Body of pancreas (tissue), 4 donors: ENCODE measurements at regions not wholly inside any gene's neighbourhood (a gene's known extent, or its start where the extent isn't known, plus 50 kb on each side); places are given as distances from the start of the nearest gene placed in this dataset.

Experiments
- ATAC-seq: fragments of 150-250 bp; one replicate; pipeline ENCODE4 v1.9.1; 2016
- DNase-seq, 4 donors: peaks; one replicate each; pipeline ENCODE4 v3.0.0-alpha.2; 2019
- H3K27ac ChIP-seq, 4 donors: fragments of 200-600 bp; sonication (generic); 1 replicate in 3 of 4; 2 replicates in 1 of 4; pipeline versions ENCODE4 v1.5.1 to v1.6.1; 2016 to 2019; ENCODE audit warnings: mild to moderate bottlenecking in 1 of 4, mixed read lengths in 1 of 4, moderate library complexity in 1 of 4
- H3K27me3 ChIP-seq, 2 donors: fragments of 200-600 bp; sonication (generic); one replicate each; pipeline ENCODE4 v1.6.0; 2016; ENCODE audit warnings: mild to moderate bottlenecking in 1 of 2
- H3K36me3 ChIP-seq, 2 donors: fragments of 200-600 bp; sonication (generic); replicated peaks in 1 of 2; 2 replicates each; pipeline ENCODE4 v1.5.1; 2016; ENCODE audit warnings: low read depth in 2 of 2; ENCODE audit not compliant: insufficient read depth in 1 of 2
- H3K4me1 ChIP-seq: fragments of 200-600 bp; sonication (generic); one replicate; pipeline ENCODE4 v1.6.0; 2016
- H3K4me3 ChIP-seq, 2 donors: fragments of 200-600 bp; sonication (generic); 1 replicate in 1 of 2; 2 replicates in 1 of 2; pipeline ENCODE4 v1.5.1; 2016 to 2019
- H3K9me3 ChIP-seq, 3 donors: fragments of 200-600 bp; sonication (generic); 1 replicate in 2 of 3; 2 replicates in 1 of 3; pipeline ENCODE4 v1.5.1; 2016
- POLR2A ChIP-seq, 3 donors: fragments of 450-650 bp; IDR thresholded peaks; one replicate each; pipeline ENCODE4 v1.6.1; 2016; ENCODE audit warnings: antibody characterized with exemption in 3 of 3, mild to moderate bottlenecking in 2 of 3
- WGBS, 2 donors: methylation state at CpG; one replicate each; pipeline ENCODE4 v1.1.5; 2017; 5-methylcytosine and 5-hydroxymethylcytosine counted together
- intact Hi-C: fragments of 100-400 bp; cut with DNase I; formaldehyde crosslinking; loops from one replicate; pipeline ENCODE4 v1.15.1; 2023
- TF ChIP-seq, protein P1 (sequence below), 7 experiments: fragments of 450-650 bp in 4 of 7; fragments of 200-600 bp in 3 of 7; sonication (generic) in 3 of 7; IDR thresholded peaks; one replicate each; pipeline ENCODE4 v1.5.1; 2016 to 2019; ENCODE audit warnings: antibody characterized with exemption in 7 of 7

DNA sequence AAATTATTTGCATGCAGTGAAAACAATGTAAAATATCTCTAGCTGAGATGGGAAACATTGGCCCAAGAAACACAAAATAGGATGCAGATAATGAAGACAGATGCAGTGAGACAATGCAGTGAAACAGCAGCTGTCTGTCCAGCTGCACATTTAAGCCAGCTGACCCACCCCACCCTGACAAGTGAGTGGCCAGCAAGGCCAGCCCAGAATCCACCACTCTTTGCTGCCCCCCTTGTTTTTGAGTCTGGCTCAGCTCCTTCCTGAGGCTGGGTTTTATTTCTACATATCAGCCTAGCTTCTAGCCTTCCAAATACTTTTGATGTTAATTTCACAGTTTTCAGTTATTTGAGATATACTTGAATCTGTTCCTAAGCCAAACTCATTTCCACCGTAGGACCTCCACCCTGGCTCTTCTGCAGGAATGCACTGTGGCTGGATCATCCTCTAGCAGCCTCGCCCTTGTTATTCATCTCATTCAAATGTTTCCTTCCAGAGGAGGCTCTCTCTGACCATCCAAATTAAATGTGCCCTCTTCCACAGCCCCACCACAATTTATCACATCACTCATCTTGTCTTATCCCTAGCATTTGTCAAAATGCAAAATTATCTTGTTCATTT lies 154.1 kb upstream of the POU2AF2 start:
- TF ChIP-seq POLR2A (IDR thresholded peaks at IDR 0.05): no peak
- TF ChIP-seq, protein P1, sequence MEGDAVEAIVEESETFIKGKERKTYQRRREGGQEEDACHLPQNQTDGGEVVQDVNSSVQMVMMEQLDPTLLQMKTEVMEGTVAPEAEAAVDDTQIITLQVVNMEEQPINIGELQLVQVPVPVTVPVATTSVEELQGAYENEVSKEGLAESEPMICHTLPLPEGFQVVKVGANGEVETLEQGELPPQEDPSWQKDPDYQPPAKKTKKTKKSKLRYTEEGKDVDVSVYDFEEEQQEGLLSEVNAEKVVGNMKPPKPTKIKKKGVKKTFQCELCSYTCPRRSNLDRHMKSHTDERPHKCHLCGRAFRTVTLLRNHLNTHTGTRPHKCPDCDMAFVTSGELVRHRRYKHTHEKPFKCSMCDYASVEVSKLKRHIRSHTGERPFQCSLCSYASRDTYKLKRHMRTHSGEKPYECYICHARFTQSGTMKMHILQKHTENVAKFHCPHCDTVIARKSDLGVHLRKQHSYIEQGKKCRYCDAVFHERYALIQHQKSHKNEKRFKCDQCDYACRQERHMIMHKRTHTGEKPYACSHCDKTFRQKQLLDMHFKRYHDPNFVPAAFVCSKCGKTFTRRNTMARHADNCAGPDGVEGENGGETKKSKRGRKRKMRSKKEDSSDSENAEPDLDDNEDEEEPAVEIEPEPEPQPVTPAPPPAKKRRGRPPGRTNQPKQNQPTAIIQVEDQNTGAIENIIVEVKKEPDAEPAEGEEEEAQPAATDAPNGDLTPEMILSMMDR (IDR thresholded peaks at IDR 0.05): no peak
- Histone ChIP-seq H3K27me3 (no peaks in the 10 kb centered on the region), H3K9me3 (no peaks in the 10 kb centered on the region), H3K27ac (no peak overlapping the region), H3K4me1 (no peaks in the 10 kb centered on the region), H3K4me3 (no peak overlapping the region), H3K36me3 (no peaks in the 10 kb centered on the region)
- intact Hi-C loops: no loop called here
- no peak for DNase-seq
- ATAC-seq: no peak
- 59 to 62% methylated on average over 2 of the region's 2 CpGs for WGBS, 2 donors

DNA sequence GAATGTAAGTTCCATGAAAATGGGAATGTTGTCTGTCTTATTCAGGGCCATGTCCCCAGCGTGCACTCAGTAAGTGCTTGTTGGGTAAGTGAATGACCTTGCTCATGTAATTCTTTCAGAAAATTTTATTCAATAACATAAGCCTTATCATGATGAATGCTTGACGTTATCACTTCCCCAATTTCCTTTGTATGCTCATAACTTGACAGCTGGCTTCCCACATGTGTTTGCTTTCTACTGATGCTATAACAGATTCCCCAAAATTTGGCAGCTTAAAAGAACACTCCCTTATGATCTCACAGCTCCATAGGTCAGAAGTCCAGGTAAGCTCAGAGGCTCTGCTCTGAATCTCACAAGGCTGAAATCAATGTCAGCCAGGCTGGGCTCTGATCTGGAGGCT lies 155.8 kb upstream of the POU2AF2 start:
- ATAC-seq (no peak), DNase-seq (no peak)
- no peaks in the 10 kb centered on the region for H3K36me3 ChIP-seq
- H3K27me3 ChIP-seq: no peaks in the 10 kb centered on the region
- WGBS, 2 donors: 10 to 20% methylated on average over 2 of the region's 2 CpGs
- H3K4me1 ChIP-seq: no peaks in the 10 kb centered on the region
- no peak for TF ChIP-seq POLR2A (IDR thresholded peaks at IDR 0.05)
- TF ChIP-seq, protein P1 (IDR thresholded peaks at IDR 0.05): no peak
- no peaks in the 10 kb centered on the region for H3K9me3 ChIP-seq
- no peak overlapping the region for H3K27ac ChIP-seq
- no peak overlapping the region for H3K4me3 ChIP-seq
- intact Hi-C loops: no loop called here

DNA sequence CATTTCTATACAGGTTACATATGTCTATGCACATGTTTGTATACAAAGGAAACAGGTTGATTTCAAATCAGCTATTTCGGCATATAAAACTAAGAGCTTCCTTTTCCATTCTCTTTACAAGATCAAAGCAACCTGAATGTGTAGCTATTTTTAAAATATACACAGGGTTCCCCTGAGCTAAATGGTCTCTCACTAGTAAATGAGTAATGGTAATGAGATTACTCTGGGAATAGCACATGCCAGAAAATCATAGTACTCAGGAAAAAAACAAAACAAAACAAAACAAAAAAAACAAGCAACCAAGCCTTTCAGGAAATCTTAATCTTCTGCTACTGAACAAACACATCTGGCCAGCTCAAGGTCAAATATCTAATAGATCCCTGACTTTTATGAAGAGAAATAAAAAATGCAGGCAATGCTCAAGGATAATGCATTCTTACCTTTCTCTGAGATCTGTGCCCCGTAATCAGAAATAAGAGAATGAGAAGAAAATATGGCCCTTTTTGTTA lies 156.6 kb upstream of the POU2AF2 start:
- H3K36me3 ChIP-seq: no peaks in the 10 kb centered on the region
- intact Hi-C loops: no loop called here
- no peaks in the 10 kb centered on the region for H3K4me1 ChIP-seq
- H3K4me3 ChIP-seq: no peak overlapping the region
- TF ChIP-seq POLR2A (IDR thresholded peaks at IDR 0.05): no peak
- TF ChIP-seq, protein P1 (IDR thresholded peaks at IDR 0.05): no peak
- no peak for ATAC-seq
- H3K27ac ChIP-seq: no peak overlapping the region
- 45 to 49% methylated on average over 2 of the region's 2 CpGs for WGBS, 2 donors
- no peaks in the 10 kb centered on the region for H3K9me3 ChIP-seq
- no peaks in the 10 kb centered on the region for H3K27me3 ChIP-seq
- DNase-seq: no peak

DNA sequence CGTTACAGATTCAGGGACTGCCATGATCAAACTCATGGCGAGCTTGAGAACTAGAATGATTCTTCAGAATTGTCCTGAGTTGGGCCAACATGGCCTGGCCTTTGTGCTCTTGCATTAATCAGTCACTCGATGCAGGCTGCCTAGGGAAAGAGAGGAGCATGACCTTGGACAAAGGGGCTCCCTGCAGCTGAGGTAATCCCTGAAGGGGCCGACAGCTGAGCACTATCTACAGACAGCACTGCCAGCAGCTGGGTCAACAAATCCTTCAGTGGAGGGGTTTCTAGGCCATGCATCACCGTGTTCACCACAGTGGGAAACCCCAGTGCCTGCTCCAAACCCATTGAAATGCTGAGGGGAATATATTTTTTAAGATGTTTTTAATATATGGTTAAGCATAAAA lies 159.5 kb upstream of the POU2AF2 start:
- Histone ChIP-seq H3K9me3 (no peaks in the 10 kb centered on the region), H3K36me3 (no peaks in the 10 kb centered on the region), H3K27ac (no peak overlapping the region), H3K4me1 (no peaks in the 10 kb centered on the region), H3K27me3 (no peaks in the 10 kb centered on the region), H3K4me3 (no peak overlapping the region)
- TF ChIP-seq, protein P1 (IDR thresholded peaks at IDR 0.05): no peak
- no peak for TF ChIP-seq POLR2A (IDR thresholded peaks at IDR 0.05)
- WGBS, 2 donors: 44 to 45% methylated on average over 5 of the region's 5 CpGs
- no peak for ATAC-seq
- DNase-seq: no peak
- intact Hi-C loops: no loop called here

DNA sequence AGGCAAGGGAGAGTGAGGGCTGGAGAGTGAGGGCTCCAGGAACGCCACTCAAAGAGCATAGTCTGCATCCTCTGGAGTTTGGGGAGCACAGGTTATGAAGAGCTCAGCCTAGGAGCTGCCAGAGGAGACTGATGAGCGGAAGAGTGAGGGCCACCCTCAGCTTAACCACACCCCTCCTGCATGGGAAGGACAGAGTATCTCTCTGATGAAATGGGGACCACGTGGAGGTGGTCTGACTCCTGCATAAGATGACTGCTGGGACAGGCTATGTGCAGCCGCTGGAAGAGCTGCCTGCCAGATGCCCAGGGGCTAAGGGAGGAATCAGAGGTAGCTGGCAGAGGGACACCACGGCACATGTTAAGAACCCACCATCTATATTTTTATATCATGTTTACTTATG lies 162.9 kb upstream of the POU2AF2 start:
- no peak for ATAC-seq
- WGBS, 2 donors: 68 to 78% methylated on average over 5 of the region's 5 CpGs
- no peak for DNase-seq
- intact Hi-C loops: no loop called here
- Histone ChIP-seq H3K9me3 (no peaks in the 10 kb centered on the region), H3K27me3 (no peaks in the 10 kb centered on the region), H3K36me3 (no peaks in the 10 kb centered on the region), H3K27ac (no peak overlapping the region), H3K4me3 (no peak overlapping the region), H3K4me1 (no peaks in the 10 kb centered on the region)
- TF ChIP-seq POLR2A (IDR thresholded peaks at IDR 0.05): no peak
- TF ChIP-seq, protein P1 (IDR thresholded peaks at IDR 0.05): no peak
